Mucosa of gallbladder (tissue), 1 donor: ENCODE measurements at regions not wholly inside any gene's neighbourhood (a gene's known extent, or its start where the extent isn't known, plus 50 kb on each side); places are given as distances from the start of the nearest gene placed in this dataset.

Experiments used
- DNase-seq: peaks from one replicate; pipeline ENCODE4 v3.0.0-alpha.2; 2020; ENCODE audit warnings: low spot score
- donor health status: DM: no; HTN: no; CAD: no.

DNA sequence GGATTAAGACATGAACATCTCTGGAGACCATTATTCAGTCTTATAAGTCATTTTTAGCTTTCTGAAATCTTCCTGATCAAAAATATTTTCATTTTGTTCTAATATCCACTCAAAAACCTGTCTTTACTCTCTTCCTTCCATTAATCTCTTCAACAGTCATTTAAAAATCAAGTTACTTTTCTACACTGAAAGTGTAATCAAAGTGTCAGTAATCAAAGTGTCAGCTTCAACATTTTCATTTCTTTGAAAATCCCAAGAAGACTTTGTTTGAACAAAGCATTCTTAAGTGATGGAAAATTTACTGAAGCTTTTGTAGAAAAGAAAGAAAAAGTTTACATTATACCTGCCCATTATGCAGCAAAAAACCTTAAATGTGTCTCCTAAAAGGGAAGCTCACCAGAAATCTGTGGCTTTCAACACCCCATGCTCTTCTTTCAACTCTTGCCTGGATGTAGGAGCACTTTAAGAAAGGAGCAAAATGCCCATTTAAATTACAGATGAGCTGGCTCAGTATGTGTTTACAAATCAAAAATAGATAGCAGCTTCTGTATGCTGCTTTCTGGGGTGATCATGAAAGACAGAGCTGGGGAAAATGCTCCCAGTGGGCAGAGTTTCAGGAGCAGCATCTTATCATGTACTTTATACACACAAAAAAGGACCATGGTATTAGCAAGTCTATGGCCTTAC, 260.8 kb upstream of the NCAM2 start:
- no peak for DNase-seq

DNA sequence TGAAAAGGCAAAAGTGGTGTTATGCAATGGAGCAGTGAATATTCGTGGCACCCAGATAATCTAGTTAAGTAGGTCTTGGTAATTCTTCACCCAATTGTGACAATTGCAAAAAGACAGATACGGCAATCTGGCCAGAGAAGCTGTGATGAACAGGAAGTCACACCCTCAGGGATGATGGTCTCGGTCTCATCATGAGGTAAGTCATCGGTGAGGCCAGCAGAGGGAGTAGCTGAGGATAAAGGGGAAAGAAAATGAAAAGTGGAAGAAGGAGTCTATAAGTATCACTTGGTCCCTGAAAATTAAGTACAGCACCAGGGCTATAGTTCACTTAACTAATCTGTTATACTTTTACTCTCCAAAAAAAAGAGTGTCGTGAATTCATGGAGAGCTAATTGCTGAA, 258.8 kb upstream of the NCAM2 start:
- DNase-seq = no peak

DNA sequence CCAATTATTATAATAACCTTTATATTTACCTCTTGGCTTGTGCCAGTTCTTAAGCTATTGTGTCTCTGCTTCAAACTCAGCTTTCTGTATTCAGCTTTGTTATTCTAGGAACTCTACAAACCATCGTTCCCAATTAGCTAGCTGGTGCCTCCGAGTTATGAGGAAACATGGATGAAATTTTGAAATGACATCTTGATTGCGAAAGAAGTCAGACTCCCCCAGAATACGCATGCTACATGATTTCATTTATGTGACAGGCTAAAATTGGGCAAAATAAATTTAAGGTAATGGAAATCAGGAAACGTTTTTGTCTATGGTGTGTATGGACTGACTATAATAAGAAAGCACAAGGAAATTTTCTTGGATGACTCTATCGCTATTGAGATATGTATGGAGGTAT, 256.8 kb upstream of the NCAM2 start:
- no peak for DNase-seq

DNA sequence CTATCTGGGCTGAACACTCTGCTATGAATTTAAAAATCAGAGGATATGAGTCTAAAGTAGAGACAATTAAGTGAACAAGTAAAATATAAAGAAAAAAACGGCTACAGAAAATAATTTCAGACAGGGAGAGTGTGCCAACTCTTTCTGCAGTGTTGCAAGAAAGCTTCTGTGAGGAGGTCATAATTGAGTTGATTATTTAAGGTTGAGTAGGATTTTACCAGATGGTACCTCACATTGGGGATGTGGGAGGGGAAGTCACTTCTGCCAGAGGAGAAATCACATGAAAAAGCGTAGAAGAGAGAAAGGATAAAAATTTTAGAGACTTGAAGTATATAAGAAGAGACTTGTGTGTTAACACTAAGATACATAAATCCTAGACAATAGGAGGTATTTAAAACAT, 238.0 kb upstream of the NCAM2 start:
- DNase-seq = no peak

DNA sequence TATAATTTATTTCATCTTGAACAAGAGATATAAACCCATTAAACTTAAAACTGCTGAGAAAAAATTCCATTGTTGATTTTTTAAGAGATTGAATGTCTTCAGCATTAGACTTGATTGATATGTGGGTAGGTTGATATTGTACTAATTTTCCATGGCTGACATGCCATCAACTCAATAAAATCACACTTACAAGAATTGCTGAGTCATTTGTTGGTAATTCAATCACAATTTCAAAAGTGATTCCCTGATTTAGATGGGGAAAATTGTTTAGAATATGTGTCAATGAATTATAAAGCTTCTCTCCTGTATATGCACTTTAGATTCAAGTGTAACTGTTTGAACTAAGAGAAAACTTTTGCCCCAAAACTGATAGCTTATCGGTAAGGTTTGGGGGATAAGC, 223.5 kb upstream of the NCAM2 start:
- no peak for DNase-seq

DNA sequence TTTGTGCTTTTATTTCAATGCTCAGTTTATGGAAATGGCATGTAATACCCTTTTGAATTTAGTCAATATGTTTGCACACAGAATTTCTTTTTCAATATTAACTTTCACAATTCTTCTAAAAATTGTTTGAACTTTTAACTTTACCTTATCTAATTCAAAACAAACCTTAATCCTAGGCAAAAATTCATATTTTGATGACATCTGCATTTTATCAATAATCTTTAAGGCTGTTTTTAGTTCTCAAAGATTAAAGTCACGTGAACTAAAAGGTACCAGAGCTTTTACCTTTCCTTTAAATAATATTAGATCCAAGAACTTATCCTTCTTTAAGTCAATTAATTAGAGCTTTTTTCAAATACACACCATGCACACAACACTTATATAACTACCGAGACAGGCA, 218.9 kb upstream of the NCAM2 start:
- DNase-seq = no peak

DNA sequence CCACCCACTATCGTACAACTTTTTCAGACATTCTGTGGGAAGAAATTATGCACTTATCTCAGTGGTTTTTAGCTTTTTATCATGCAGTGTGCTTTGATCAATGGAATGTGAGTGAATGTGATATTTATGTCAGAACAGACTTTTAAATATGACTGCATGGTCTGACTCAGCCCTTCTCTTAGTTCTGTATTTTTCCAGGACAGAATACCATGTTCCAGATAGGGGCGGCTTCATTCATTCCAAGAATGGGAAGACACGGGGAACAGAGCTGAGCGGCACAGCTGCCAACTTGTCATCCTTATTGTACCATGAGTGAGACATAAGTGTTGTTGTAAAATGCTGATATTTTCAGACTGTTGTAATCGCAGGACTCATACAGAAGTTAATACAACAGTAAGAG, 214.6 kb upstream of the NCAM2 start:
- no peak for DNase-seq

DNA sequence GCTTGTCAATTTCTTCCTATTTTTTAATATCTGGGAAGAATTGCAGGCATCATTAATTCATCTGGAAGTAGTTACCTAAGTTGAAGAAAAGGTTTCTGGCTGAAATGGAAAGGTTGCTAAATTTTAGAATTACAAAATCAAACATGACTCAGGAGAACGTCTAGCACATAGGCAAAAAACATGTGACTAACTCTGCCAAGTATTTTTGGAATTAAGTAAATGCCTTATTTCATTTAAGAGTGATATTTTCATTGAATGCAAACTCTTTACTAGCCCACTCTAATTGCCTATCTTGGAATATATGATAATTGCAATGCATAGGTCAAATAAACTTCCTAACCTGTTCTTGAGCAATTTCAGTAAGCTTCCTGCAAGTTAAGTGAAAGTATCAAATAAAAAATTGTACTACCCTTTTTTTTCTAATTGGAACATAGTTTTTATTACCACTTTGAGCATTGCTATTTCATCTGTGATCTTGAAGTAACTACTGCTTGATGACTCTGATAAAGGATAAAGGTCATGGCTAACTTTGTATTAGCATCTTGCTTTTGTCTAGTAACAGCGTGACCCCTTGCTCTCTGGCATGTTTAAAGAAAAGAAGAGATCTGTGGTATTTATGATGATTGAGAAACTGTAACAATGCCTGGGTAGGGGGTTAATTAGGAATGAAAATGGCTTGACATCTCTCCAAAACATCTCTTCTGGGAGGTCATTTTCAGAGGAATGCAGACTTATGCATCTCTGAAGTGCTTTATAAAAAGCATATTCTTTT, 208.3 kb upstream of the NCAM2 start:
- DNase-seq = no peak

DNA sequence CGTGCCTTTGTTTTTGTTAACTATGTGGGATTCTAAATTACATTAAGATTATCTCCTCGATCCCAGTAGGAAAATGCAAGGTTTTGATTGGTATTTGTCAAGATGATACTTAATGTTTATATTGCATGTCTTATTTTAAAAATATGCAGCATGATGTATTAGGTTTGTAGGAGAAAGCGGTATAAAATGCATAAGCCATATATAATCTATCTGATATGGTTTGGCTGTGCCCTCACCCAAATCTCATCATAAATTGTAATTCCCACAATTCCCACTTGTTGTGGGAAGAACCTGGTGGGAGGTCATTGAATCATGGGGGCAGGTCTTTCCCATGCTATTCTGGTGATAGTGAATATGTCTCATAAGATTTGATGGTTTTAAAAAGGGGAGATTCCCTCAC, 198.1 kb upstream of the NCAM2 start:
- no peak for DNase-seq

DNA sequence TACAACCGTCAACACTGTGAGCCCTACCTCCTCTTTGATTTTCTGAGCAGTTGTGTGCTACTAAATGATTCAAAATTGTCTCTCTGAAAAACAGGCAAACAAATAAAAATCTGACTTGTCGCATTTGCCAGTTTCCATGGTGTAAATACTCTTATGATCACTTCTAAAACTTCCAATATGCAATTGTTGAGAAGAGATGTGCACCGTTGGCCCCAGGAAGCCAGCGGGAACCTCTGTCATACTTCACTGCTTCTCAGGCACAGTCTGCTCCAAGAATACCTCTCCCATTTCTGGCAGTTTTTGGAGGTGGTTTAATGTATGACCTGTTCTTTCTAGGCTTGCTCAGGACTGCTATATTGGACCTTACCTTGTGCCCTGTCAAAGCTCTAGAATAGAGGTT, 196.0 kb upstream of the NCAM2 start:
- DNase-seq = no peak

DNA sequence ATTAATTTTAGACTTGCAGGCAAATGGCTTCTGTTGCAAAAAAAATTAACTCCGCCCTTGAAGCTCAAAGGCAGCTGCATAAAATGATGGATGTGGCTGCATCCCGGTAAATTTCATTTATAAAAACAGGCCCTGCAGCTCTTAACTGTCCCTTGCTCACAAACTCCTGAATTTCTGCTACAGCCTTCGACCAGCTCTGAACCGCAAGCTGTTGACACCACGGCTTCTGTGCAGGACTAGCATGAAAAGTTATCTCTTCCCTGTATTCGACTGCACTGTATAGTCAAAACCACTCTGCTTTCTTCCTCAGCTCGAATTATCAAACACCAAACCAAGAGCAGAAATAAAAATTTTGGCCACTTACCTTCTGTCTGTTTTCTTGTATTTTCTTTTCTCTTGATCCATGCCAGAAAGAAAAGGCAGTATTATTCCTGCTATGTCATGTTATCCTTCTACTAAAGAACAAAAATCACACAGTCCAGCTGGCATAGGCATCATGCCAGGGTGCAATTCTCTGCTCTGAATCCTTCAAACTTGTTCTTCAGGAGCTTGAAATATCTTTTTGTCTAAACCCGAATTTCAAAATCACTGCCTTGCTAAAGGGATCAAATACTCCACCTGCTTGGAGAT, 195.5 kb upstream of the NCAM2 start:
- DNase-seq = no peak

DNA sequence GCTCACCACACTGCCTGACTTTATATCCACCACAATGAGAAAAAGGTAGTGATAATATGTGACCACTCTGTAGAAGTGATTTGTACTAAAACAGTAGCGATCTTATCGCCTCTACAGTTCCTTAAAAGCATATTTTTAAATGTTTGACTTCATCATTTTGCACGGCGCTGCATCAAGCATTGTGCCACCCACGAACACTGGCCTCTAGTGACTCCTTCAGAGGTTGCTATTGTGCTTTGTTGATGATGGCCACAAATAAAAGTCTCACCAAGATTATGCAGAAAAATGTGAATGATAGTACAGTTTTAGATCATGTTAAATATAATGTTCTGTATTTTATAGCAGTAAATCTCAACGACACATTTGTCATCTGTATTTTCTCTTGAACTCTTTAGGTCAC, 186.5 kb upstream of the NCAM2 start:
- no peak for DNase-seq

DNA sequence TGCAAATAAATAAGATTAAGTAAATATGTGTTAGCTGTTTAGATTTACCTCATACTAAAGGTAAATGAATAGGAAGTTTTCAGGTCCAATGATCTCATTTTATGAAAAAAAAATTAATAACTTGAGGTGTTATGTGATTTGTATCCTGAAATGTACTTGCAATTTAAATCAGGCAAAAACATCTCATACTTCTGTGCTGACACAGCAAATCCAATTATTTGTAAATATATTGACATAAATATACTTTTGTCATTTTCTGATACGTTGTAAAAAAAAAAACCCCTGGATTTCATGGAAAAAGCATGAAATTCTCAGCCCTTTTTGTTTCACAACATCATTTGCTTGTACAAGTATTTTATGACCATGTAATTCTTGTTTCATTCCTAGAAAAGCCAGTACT, 184.1 kb upstream of the NCAM2 start:
- no peak for DNase-seq

DNA sequence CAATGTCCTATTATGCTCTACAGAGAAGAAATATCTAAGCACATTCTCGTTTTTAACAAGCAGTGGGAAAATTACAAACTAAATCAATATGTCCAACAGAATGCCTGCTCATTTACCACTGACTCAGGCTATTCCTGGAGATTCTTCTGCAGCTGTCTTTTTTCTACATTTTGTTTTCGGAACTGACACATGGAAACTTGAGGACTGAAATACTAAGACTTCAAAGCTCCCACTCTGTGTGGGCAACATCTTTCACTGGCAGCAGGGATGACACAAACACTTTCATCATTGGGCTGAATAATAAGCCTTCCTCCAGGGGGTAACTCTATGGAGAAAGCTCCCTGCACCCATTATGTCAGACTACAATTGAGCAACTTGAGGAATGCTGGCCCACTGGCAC, 175.5 kb upstream of the NCAM2 start:
- DNase-seq = no peak

DNA sequence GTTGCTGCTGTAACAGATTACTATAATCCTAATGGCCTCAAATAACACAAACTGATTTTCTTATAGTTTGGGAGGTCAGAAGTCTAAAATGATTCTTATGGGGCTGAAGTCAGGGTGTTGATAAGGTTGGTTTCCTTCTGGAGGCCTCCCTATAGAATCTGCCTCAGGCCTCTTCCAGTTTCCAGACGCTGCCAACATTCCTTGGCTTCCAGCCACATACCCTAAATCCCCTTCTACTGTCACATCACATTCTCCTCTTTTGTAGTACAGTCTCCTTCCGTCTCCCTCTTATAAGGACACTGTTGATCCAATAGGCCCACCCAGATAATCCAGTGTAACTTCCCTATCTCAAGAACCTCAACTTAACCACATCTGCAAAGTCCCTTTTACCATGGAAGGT, 145.3 kb upstream of the NCAM2 start:
- DNase-seq = no peak

DNA sequence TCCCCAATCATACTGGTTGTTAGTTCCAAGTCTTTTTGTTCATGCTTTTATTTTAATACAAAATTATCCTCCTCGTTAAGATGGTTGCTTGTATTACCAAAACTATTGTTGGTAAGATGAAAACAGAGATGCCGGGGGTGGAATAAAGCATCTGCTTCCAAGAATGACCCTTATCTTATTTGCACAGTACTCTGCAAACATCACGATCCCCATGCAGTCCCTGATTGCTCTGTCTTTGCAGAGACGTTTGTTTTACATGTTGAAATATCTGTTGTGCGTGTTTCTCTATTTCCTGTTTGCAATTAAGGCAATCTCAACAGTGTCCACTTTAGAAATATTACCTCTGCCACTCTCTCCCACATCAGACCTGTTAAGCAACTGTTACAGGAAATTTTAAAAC, 141.3 kb upstream of the NCAM2 start:
- DNase-seq = no peak

DNA sequence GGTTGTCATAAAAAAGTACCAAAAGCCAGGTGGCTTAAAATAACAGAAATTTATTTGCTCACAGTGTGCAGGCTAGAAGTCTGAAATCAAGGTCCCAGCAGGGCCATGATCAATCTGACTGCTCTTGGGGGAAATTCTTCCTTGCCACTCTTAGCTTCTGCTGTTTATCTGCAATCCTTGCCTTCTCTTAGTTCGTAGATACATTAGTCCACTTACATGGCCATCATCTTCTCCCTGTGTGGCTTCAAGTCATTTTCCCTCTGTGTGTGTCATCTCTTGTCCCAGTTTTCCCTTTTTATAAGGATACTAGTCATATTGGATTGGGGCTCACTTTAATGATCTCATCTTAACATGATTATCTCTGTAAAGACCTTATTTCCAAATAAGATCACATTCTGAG, 124.0 kb upstream of the NCAM2 start:
- DNase-seq = no peak

DNA sequence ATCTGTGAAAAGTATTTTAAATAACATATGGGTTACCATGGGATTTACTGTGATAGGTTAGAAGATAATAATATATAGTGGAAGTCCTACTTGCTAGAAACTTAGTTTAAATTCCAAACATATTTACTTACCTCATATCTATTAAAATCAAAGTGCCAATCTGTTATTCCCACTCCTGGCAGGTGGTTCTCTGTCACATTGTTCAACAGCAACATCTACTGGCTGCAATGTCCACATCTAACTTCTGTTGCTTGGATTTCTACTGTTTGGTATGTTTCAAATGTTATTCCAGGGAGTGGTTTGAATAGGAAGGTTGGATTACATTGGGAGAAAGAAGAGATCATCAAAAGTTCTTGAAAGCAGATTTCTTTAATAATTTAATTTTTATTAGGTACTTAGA, 122.5 kb upstream of the NCAM2 start:
- no peak for DNase-seq

DNA sequence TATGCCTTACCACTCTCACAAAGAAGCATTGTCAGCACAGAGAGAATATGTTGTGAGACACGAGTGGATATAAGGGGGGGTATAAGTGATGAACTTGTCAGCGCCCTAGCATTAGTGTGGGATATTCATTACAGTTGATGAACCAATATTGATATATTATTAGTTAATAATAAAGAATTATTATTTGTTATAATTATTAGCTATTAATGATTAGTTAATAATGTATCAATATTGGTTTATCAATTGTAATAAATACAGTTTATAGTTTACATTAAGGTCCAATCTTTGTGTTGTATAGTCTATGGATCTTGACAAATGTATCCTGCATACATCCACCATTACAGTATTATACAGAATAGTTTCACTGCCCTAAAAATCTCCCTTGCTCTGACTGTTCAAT, 120.2 kb upstream of the NCAM2 start:
- DNase-seq = no peak

DNA sequence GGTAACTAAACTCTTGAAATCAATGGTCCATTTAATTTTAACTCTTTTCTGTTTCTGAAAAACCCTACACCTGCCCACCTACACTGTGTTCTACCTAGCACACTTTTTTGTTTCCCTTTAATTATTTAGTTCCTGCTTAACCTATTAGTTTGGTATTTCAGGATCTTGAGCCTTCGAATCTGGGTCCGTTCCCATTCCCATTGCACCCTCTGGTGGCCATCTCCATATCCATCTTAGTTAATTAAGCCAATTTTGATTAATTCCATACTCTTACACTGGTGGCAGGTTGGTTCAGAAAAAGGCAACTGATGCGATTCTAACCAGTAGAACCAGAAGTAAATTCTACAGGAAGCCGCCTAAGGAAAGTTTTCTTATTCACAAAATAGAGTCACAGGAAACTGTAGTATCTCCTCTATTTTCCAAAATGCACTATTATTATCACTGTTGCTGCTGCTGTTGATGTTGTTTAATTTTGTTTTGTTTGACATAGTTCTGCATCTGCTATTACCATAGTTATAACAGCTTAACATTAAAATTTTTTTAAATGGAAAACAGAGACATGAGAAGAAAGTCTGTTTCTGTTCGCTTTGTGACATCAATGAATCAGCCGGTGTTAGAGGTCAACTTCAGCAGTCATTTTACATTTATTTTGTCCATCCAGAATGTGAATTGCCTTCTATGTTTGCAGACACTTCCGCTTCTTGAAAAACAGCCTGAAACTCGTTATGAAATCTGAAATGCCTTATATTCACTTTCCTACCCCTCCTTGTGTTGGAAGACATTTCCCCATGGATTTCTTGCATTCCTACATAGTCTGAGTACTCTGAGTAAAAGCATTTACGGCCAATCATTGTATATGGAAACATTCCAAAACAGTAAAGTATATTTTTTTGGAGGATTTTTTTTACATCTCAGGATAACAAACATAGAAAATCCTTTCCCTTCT, 115.5 kb upstream of the NCAM2 start:
- peak; percentile 18 for DNase-seq

DNA sequence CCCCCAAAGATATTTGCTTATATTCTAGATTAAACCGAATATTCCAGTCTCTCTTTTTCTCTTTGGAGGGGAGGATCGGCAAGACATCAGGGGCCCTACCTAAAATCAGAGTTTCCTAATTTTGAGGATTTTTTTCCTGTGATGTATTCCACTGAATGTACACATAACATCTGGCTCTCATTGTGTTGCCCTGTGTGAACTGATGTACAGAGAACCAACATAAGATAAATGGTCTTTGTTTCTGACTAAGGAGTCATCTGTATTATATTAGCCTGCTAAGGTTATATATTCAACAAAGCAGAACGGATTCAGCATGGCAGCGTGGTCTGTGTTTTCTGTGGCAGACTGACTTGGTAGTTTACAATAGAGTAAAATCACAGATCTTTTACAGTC, 114.8 kb upstream of the NCAM2 start:
- no peak for DNase-seq

DNA sequence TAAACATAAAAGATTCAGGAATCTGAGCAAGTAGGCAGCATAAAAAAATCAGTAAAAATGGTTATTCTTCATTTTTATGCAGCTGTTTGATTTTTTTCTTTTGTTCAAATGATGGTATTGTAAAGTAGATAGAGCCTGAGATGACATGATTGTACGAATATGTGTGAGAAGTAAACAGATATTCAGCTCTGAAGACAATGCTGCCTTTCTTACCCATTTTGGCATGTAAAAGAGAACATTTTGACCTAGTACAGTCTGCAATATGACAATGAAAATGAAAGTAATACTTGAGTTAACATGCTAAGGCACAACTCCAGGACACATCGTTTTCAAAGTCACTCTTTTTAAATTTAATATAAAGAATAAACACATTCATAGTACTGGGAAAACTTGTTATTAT, 95.7 kb upstream of the NCAM2 start:
- DNase-seq = no peak
